Transverse colon (tissue), 4 donors: ENCODE measurements at regions not wholly inside any gene's neighbourhood (a gene's known extent, or its start where the extent isn't known, plus 50 kb on each side); places are given as distances from the start of the nearest gene placed in this dataset.

Experiments
- DNase-seq: peaks from one replicate; pipeline ENCODE4 v3.0.0-alpha.2; 2019
- H3K27ac ChIP-seq, 4 donors: fragments of 200-600 bp; sonication (generic); 2 replicates each; pipeline ENCODE4 v1.5.1; 2016 to 2018; ENCODE audit warnings: inconsistent platforms in 4 of 4
- H3K27me3 ChIP-seq: fragments of 200-600 bp; sonication (generic); 2 replicates; pipeline ENCODE4 v1.5.1; 2017; ENCODE audit warnings: inconsistent platforms
- H3K36me3 ChIP-seq, 4 donors: fragments of 200-600 bp; sonication (generic); 2 replicates each; pipeline ENCODE4 v1.5.1; 2017 to 2019; ENCODE audit warnings: inconsistent platforms in 4 of 4
- H3K4me1 ChIP-seq, 4 donors: fragments of 200-600 bp; sonication (generic); 2 replicates each; pipeline ENCODE4 v1.5.1; 2017 to 2020; ENCODE audit warnings: inconsistent platforms in 4 of 4
- H3K4me3 ChIP-seq, 4 donors: fragments of 200-600 bp; sonication (generic); 1 replicate in 1 of 4; 2 replicates in 3 of 4; pipeline versions ENCODE4 v1.5.1 to v1.6.1; 2017 to 2019; ENCODE audit warnings: inconsistent platforms in 4 of 4
- H3K9me3 ChIP-seq, 2 donors: fragments of 200-600 bp; sonication (generic); 2 replicates each; pipeline ENCODE4 v1.5.1; 2017 to 2019; ENCODE audit warnings: inconsistent platforms in 2 of 2
- CTCF ChIP-seq, 5 experiments: fragments of 200-600 bp in 3 of 5; fragments of 450-650 bp in 2 of 5; sonication (generic) in 3 of 5; IDR thresholded peaks; 1 replicate in 2 of 5; 2 replicates in 3 of 5; pipeline ENCODE4 v1.5.1; 2016 to 2017; ENCODE audit warnings: antibody characterized with exemption in 5 of 5, inconsistent platforms in 3 of 5, mild to moderate bottlenecking in 2 of 5, moderate library complexity in 1 of 5
- EP300 ChIP-seq: sonication (generic); formaldehyde crosslinking; IDR thresholded peaks from one replicate; pipeline ENCODE4 v1.6.1; 2017; ENCODE audit warnings: antibody characterized with exemption, low read depth
- POLR2A ChIP-seq: fragments of 450-650 bp; IDR thresholded peaks from one replicate; pipeline ENCODE4 v1.6.1; 2016; ENCODE audit warnings: antibody characterized with exemption, mild to moderate bottlenecking, moderate library complexity
- POLR2AphosphoS5 ChIP-seq, 3 donors: sonication (generic); formaldehyde crosslinking; IDR thresholded peaks; one replicate each; pipeline ENCODE4 v1.6.1; 2016; ENCODE audit warnings: antibody characterized with exemption in 3 of 3
- WGBS, 2 donors: methylation state at CpG; one replicate each; pipeline ENCODE4 v1.1.5; 2018; ENCODE audit warnings: low coverage in 1 of 2; 5-methylcytosine and 5-hydroxymethylcytosine counted together
- in situ Hi-C, 4 donors: fragments of 200-750 bp; cut with MboI; loops; one replicate each; pipeline versions ENCODE4 v1.15.0 to v1.15.1; 2017; ENCODE audit warnings: low sequenced_read_pairs in 3 of 4, low pct_ligation_motif_present in 1 of 4, low pct_unique_long_range_greater_than_20kb in 1 of 4
- intact Hi-C: fragments of 100-400 bp; cut with DNase I; formaldehyde crosslinking; loops from one replicate; pipeline ENCODE4 v1.15.1; 2023; ENCODE audit warnings: low total_unique reads

DNA sequence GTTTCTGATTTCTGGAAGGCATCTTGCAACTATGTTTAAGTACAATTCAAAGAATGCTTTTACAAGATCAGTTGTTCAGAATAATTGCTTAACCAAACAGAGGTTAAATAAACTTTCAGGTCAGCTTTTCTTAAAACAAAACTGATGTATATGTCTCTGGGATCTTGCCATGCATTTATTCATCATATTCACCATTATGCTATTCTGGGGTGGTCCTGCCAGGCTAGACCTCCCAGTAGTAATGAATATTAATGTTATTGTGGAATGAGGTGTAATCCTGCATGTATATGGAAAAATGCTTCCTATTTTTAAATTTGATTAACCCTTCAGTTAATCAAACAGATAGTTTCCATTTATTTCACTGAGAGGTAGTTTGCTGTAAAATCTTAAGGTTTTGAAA lies 129.3 kb upstream of the RGPD4 start:
- intact Hi-C loops: no loop called here
- no peak for DNase-seq
- Histone ChIP-seq H3K4me3 (no peak overlapping the region), H3K36me3 (no peaks in the 10 kb centered on the region), H3K9me3 (no peaks in the 10 kb centered on the region), H3K27me3 (no peaks in the 10 kb centered on the region), H3K4me1 (no peaks in the 10 kb centered on the region), H3K27ac (no peak overlapping the region)
- in situ Hi-C loops: no loop called here
- TF ChIP-seq POLR2AphosphoS5 (IDR thresholded peaks at IDR 0.05) (no peak), POLR2A (no peak), CTCF (IDR thresholded peaks at IDR 0.05) (no peak), EP300 (no peak)

DNA sequence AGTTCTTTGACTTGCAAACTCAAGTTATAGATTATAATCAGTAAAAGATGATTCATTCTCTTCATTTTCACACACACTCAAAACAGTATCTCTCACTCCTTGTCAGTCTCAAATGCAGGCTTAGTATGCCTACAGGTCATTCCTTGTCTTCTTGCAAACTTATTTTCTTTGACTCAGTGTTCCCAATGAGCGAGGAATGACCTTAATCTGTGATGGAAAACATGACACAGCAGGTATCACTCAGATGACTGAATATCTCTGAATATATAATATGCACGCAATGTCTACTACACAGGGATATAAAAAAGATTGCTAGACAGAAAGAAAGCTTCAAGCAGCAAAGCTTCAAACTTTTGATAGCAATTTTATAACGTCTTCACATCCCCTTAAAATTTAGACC lies 127.8 kb upstream of the RGPD4 start:
- H3K36me3 ChIP-seq: no peaks in the 10 kb centered on the region
- no peak for TF ChIP-seq CTCF (IDR thresholded peaks at IDR 0.05)
- no peak for TF ChIP-seq POLR2AphosphoS5 (IDR thresholded peaks at IDR 0.05)
- TF ChIP-seq POLR2A: no peak
- no peak for TF ChIP-seq EP300
- no peaks in the 10 kb centered on the region for H3K27me3 ChIP-seq
- in situ Hi-C loops: no loop called here
- H3K9me3 ChIP-seq: no peaks in the 10 kb centered on the region
- 54 to 57% methylated on average over 3 of the region's 3 CpGs for WGBS, 2 donors
- H3K4me3 ChIP-seq: no peak overlapping the region
- H3K4me1 ChIP-seq: no peaks in the 10 kb centered on the region
- intact Hi-C loops: no loop called here
- no peak for DNase-seq
- no peak overlapping the region for H3K27ac ChIP-seq

GRCh38 chr2:107700073-107700472 lies 126.6 kb upstream of the RGPD4 start:
- no peak for DNase-seq
- H3K27me3 ChIP-seq: no peaks in the 10 kb centered on the region
- 64% methylated on average over 1 of the region's 1 CpG; no CpG with 5 or more reads in 1 of the 2 donors for WGBS, 2 donors
- H3K4me3 ChIP-seq: no peak overlapping the region
- in situ Hi-C loops: no loop called here
- TF ChIP-seq POLR2AphosphoS5 (IDR thresholded peaks at IDR 0.05) (no peak), CTCF (IDR thresholded peaks at IDR 0.05) (no peak), POLR2A (no peak), EP300 (no peak)
- no peaks in the 10 kb centered on the region for H3K4me1 ChIP-seq
- H3K9me3 ChIP-seq: no peaks in the 10 kb centered on the region
- H3K36me3 ChIP-seq: no peaks in the 10 kb centered on the region
- no peak overlapping the region for H3K27ac ChIP-seq
- intact Hi-C loops: no loop called here

- Histone ChIP-seq H3K36me3 (no peaks in the 10 kb centered on the region), H3K27ac (no peak overlapping the region), H3K27me3 (no peaks in the 10 kb centered on the region), H3K9me3 (no peaks in the 10 kb centered on the region), H3K4me1 (no peaks in the 10 kb centered on the region), H3K4me3 (no peak overlapping the region)
- DNase-seq: no peak
- 57 to 70% methylated on average over 3 of the region's 3 CpGs for WGBS, 2 donors
- intact Hi-C loops: no loop called here
- in situ Hi-C loops: no loop called here
- TF ChIP-seq POLR2AphosphoS5 (IDR thresholded peaks at IDR 0.05) (no peak), POLR2A (no peak), EP300 (no peak), CTCF (IDR thresholded peaks at IDR 0.05) (no peak)
These were observed 114.8 kb upstream of the RGPD4 start for GRCh38 chr2:107711941-107712340.
